ENCODE measurements at regions not wholly inside any gene's neighbourhood (a gene's known extent, or its start where the extent isn't known, plus 50 kb on each side); places are given as distances from the start of the nearest gene placed in this dataset.
"Not testable (repeated sequence)": the region's sequence is repeated elsewhere in the genome, so short reads cannot be mapped to it uniquely, and the experiment has no call there.

DNA sequence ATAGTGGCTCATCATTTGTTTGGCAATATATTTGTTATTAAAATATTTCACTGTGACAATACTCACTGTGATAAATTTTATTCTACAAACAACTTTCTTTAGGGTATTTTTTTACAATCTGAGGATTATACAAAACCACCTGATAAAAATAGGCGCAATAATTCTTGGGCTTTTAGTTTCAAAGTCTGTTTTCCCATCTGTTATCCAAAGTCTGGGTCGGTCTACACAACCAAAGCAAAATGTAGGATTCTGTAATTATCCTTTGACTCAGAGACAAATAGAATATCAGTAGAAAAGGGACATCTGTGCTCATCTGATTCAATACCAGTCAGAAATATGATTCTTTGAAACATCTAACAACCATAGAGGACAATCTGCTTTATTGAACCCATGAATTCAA is 271.8 kb upstream of the AMIGO2 start:
- in situ Hi-C loops (cut with MboI; ENCODE audit: low sequenced_read_pairs): no loop called here

- in situ Hi-C loops (cut with MboI; ENCODE audit: low sequenced_read_pairs): no loop called here
These were observed 270.3 kb upstream of the AMIGO2 start for GRCh38 chr12:47350062-47350408.

DNA sequence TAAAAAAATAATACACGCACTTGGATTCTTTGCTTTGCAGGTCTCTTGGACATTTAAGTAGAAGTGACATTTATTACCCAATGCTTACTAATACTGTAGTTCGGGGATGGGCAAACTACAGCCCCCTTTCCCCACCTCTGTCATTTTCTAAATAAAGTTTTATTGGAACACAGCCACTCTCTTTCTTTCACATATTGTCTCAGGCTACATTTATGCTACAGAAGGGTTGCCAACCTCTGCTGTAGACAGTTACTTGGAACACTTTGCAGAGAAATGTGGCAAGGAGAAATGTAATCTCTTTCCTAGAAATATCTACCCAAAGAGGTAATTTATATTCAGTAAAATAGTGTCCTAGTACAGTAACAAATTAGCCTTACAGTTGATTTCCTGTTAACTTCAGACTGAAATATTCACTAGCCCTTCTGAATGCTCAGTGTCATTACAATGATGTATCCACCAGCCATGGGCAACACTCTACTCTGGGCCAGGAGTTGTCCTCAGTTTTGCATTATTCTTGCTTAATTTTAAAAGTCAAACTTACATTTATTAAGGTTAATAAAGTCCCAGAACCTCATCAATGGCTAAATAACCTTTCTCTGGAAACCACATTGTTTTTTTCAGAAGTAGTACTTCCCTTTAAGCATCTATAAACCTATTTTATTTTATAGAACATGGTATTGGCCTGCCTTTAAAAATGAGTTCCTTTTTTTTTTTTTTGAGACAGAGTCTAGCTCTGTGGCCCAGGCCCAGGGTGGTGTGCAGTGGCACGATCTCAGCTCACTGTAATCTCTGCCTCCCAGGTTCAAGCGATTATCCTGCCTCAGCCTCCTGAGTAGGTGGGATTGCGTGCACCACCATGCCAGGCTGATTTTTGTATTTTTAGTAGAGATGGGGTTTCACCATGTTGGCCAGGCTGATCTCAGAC is 269.6 kb upstream of the AMIGO2 start:
- in situ Hi-C loops (cut with MboI; ENCODE audit: low sequenced_read_pairs): no loop called here

DNA sequence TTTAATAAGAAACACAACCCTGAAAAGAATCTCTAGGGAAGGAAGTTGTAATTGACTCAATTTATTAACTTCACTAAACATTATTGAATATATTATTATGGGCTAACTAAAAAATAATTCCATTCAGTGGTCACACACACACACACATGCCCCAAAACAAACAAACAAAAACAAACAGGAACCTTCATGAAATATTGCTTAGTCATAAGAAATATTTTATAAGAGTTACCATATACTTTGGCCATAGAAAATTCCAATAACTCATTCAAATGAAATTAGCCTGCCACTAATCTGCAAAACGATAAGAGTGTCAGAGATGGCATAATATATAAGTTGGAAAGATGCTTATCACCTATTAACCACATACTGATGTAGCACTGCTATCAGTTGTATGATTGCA is 268.4 kb upstream of the AMIGO2 start:
- in situ Hi-C loops (cut with MboI; ENCODE audit: low sequenced_read_pairs): no loop called here

GRCh38 chr12:47346251-47347019 is 266.7 kb upstream of the AMIGO2 start:
- in situ Hi-C loops (cut with MboI; ENCODE audit: low sequenced_read_pairs): no loop called here

DNA sequence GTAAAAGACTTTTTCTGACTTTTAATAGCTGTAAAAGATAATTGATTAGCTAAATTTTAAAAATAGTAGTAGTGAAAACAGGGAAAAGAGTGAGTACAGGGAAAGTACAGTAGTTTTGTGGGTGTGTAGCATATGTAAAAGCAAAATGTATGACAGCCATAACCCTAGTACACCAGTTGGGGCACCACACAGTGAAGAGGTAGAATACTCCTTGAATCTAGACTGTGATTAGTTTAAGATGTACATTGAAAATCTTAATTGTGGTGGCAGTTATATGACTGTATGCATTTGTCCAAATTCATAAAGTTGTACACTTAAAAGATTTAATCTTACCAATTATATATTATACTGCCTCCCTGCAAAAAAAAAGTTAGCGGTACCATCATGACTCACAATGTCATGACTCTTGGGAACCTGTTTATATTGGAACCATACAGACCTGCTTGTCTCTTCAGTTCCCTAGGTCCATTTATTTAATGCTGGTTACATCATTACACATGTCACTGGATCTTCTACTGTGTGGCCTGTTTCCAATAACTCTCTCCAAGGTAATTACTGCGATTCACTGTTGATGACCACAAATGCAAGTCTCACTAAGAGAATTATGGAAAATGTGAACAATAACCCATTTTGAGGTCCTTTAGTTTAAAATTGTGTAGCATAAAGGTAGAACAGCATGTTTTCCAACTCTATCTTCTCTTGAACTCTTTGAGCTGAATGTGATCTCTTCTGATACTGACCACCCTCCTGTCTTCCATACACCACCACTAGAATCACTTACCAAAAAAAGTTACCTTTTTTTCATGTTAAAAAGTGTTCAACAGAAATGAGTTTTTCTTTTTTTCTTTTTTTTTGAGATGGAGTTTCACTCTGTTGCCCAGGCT is 264.2 kb upstream of the AMIGO2 start:
- in situ Hi-C loops (cut with MboI; ENCODE audit: low sequenced_read_pairs): no loop called here

DNA sequence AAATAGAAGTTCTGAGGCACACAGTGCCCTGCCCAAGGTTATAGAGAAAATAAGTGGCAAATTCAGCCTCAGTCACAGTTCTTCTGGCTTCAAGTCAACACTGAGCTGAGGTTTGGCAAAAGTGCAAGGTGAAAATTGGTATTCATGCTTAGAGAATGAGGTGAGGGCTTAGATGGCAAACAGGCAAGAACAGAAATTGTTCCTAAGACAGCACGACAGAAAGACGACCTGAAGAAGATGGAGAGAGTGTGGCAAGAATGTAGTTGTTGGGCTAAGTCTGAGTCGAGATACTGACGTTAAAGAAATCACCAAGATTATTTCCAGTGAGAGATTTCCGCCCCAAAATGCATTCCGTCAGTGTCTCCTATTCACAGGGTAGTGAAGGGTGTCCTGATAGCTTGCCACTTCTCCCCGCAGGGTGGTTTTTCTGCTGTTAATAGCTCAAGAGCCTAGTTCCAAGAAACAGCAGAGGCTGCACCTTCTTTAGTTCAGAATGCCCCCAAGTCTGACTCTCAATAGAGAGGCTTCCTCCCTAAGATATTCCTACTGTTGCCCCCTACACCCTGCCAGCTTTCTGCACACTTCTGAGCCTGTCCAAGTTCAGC is 260.8 kb upstream of the AMIGO2 start:
- in situ Hi-C loops (cut with MboI; ENCODE audit: low sequenced_read_pairs): no loop called here

DNA sequence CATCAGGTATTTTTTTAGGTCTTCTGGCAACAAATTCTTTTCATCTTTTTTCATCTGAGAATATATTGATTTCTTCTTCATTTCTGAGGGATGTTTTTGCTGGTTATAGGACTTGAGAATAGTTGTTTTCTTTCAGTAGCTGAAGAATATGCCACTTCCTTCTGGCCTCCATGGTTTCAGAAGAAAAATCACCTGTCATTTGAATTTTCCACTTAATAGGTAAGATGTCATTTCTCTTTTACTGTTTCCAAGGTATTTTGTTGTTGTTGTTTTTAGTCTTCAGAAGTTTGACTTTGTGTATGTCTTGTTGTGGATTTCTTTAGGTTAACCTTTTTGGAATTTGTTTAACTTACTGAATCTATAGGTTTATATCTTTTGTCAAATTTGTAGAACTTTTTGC is 257.8 kb upstream of the AMIGO2 start:
- in situ Hi-C loops (cut with MboI; ENCODE audit: low sequenced_read_pairs): no loop called here

DNA sequence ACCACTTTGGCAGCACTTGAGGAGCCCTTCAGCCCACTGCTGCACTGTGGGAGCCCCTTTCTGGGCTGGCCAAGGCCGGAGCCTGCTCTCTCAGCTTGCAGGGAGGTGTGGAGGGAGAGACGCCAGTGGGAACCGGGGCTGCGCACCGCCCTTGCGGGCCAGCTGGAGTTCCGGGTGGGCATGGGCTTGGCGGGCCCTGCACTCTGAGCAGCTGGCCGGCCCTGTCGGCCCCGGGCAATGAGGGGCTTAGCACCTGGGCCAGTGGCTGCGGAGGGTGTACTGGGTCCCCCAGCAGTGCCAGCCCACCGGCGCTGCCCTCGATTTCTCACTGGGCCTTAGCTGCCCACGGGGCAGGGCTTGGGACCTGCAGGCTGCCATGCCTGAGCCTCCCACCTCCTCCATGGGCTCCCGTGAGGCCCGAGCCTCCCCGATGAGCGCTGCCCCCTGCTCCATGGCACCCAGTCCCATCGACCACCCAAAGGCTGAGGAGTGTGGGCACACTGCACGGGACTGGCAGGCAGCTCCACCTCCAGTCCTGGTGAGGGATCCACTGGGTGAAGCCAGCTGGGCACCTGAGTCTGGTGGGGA is 253.6 kb upstream of the AMIGO2 start:
- in situ Hi-C loops (cut with MboI; ENCODE audit: low sequenced_read_pairs): not testable (repeated sequence)

GRCh38 chr12:47328831-47329545 is 249.2 kb upstream of the AMIGO2 start:
- in situ Hi-C loops (cut with MboI; ENCODE audit: low sequenced_read_pairs): no loop called here

- in situ Hi-C loops (cut with MboI; ENCODE audit: low sequenced_read_pairs): no loop called here
These were observed 246.4 kb upstream of the AMIGO2 start for GRCh38 chr12:47326190-47326589.

GRCh38 chr12:47323802-47324201 is 244.0 kb upstream of the AMIGO2 start:
- in situ Hi-C loops (cut with MboI; ENCODE audit: low sequenced_read_pairs): no loop called here

DNA sequence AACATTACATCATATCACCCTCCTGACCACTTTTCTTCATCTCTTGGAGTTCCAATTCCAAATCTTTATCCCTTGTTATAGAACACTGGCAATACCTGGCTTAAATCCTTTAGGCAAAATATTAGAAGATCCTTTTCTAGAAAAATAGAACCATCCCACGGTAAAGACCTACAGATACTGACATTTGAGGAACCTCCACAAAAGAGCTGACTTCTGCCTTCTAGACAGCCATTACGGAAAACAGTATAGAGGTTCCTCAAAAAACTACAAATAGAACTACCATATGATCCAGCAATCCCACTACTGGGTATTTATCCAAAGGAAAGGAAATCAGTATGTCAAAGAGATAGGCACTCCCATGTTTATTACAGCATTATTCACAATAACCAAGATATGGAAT is 241.7 kb upstream of the AMIGO2 start:
- in situ Hi-C loops (cut with MboI; ENCODE audit: low sequenced_read_pairs): no loop called here

GRCh38 chr12:47319746-47320145 is 240.0 kb upstream of the AMIGO2 start:
- in situ Hi-C loops (cut with MboI; ENCODE audit: low sequenced_read_pairs): no loop called here

DNA sequence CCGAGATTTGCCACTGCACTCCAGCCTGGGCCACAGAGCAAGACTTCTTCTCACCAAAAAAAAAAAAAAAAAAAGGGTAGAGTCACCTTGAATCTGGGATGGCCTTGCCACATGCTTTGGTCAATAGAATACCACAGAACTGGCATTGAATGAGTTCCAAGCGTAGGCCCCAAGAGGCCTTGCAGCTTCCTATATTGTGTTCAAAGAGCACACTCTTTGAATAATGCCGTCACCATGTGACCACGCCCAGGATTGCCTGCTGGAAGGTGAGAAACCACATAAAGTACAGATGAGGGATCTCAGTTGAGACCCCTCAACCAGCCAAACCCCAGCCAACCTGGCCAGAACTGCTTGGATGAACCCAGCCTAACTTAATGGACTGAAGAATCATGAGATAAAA is 239.2 kb upstream of the AMIGO2 start:
- in situ Hi-C loops (cut with MboI; ENCODE audit: low sequenced_read_pairs): no loop called here

DNA sequence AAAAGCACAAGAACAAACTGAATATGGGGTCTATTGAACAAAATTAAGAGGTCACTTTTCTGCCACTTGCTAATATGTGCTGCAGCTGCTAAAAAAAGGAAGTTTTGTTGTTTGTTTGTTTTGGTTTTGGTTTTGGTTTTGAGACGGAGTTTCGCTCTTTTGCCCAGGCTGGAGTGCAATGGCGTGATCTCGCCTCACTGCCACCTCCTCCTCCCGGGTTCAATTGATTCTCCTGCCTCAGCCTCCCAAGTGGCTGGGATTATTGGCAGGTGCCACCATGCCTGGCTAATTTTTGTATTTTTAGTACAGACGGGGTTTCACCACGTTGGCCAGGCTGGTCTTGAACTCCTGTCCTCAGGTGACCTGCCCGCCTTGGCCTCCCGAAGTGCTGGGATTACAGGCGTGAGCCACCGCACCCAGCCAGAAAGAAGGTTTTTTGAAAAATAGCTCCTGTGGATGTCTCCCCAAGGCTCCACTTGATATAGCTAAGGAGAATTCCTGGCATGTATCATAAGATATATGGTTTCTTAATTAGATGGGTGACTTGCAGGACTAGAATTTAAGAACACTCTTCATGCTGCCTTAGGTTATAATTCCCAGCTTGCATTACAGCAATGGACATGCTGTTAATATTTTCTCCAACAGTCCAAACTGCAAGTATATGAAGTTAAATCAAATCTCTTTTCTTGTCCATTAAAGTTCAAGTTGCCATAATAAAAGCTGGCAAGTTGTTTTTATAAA is 237.6 kb upstream of the AMIGO2 start:
- in situ Hi-C loops (cut with MboI; ENCODE audit: low sequenced_read_pairs): no loop called here

DNA sequence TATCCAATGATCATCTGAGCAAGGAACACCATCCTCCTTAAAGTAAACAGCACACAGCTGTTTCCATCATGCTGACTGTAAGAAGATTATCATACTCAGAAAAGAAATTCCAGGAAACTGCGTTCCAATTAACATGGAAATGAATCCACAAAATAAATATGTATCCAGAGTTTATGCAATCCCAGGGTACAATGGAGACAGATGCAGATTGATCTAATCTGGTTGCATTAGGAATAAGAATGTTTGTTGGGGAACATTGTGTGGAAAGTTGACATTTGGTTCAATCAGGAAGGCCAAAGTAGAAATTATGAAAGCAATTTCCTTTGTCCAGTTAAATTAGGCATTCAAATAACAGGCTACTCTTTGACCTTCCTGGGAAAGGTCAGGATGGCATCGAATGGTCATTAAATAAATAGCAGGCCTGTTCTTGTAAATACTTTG is 236.9 kb upstream of the AMIGO2 start:
- in situ Hi-C loops (cut with MboI; ENCODE audit: low sequenced_read_pairs): no loop called here

- in situ Hi-C loops (cut with MboI; ENCODE audit: low sequenced_read_pairs): no loop called here
These were observed 235.2 kb upstream of the AMIGO2 start for GRCh38 chr12:47314996-47315395.

- in situ Hi-C loops (cut with MboI; ENCODE audit: low sequenced_read_pairs): no loop called here
These were observed 233.2 kb upstream of the AMIGO2 start for GRCh38 chr12:47312808-47313426.

Data from HL-60/S4 (cell line).